Adrenal gland (tissue), 5 donors: ENCODE measurements at regions not wholly inside any gene's neighbourhood (a gene's known extent, or its start where the extent isn't known, plus 50 kb on each side); places are given as distances from the start of the nearest gene placed in this dataset.

Source experiments
- CTCF ChIP-seq, 6 experiments: fragments of 450-650 bp in 4 of 6; fragments of 200-600 bp in 2 of 6; sonication (generic) in 1 of 6; IDR thresholded peaks; 1 replicate in 5 of 6; 2 replicates in 1 of 6; pipeline versions ENCODE4 v1.5.1 to v1.8.0; 2016 to 2021; ENCODE audit warnings: antibody characterized with exemption in 6 of 6, mild to moderate bottlenecking in 2 of 6, moderate library complexity in 1 of 6
- POLR2A ChIP-seq, 2 donors: fragments of 450-650 bp; IDR thresholded peaks; one replicate each; pipeline ENCODE4 v1.6.1; 2017; ENCODE audit warnings: antibody characterized with exemption in 2 of 2, mild to moderate bottlenecking in 2 of 2, moderate library complexity in 1 of 2
- donor health status: DM: no; HTN: no; CAD: no.

- TF ChIP-seq CTCF (IDR thresholded peaks at IDR 0.05): no peak
- TF ChIP-seq POLR2A (IDR thresholded peaks at IDR 0.05): no peak
Observed at GRCh38 chr20:11718474-11719094, 199.1 kb upstream of the BTBD3 start.
